ENCODE measurements at regions not wholly inside any gene's neighbourhood (a gene's known extent, or its start where the extent isn't known, plus 50 kb on each side); places are given as distances from the start of the nearest gene placed in this dataset.
A peak's percentile ranks its signal among the peaks of the same experiment; 100 is the strongest.

GRCh38 chr10:120217736-120218135, 239.3 kb upstream of the PLPP4 start:
- Histone ChIP-seq H3K27me3 (replicated peaks in 1 of 4; ENCODE audit: control extremely low read depth in 1 of 4, control insufficient read depth in 3 of 4, insufficient read depth in 4 of 4, low read length in 3 of 4) (peaks cover 0 to 2% (median 0%) of the 10 kb centered on the region in 4 experiments), H3K79me2 (ENCODE audit: control insufficient read depth, insufficient read depth, low read length) (no peaks in the 10 kb centered on the region), H3K36me3 (replicated peaks in 1 of 2; ENCODE audit: control extremely low read depth in 1 of 2, control insufficient read depth in 1 of 2, extremely low read depth in 1 of 2, insufficient read depth in 2 of 2, low read length in 1 of 2) (no peaks in the 10 kb centered on the region), H3K4me3 (ENCODE audit: control extremely low read depth in 1 of 5, extremely low read depth in 1 of 5, insufficient read depth in 1 of 5, low read depth in 2 of 5, low read length in 4 of 5) (no peak overlapping the region), H3K27ac (ENCODE audit: low read length in 2 of 2) (no peak overlapping the region), H3K9ac (ENCODE audit: low read length) (no peak overlapping the region), H2AFZ (ENCODE audit: insufficient read depth, low read depth, low read length, poor library complexity, severe bottlenecking) (no peak overlapping the region), H4K20me1 (ENCODE audit: control insufficient read depth, insufficient read depth, low read length, poor library complexity, severe bottlenecking) (no peaks in the 10 kb centered on the region), H3K4me1 (ENCODE audit: control insufficient read depth in 2 of 2, insufficient read depth in 2 of 2, low read length in 2 of 2) (no peaks in the 10 kb centered on the region), H3K9me3 (ENCODE audit: control extremely low read depth in 1 of 3, control insufficient read depth in 2 of 3, insufficient read depth in 1 of 3, low read length in 2 of 3) (peaks cover 0 to 4% (median 0%) of the 10 kb centered on the region in 3 donors), H3K4me2 (replicated peaks; ENCODE audit: low read depth, low read length, poor library complexity, severe bottlenecking) (no peak overlapping the region)
- intact Hi-C loops (cut with micrococcal nuclease): no loop called here
- ChIA-PET POLR2A (no interaction called here), CTCF (no interaction called here)
- H3K4me1 Mint-ChIP-seq: no peaks in the 10 kb centered on the region
- WGBS (ENCODE audit: insufficient coverage): 71% methylated on average over 3 of the region's 3 CpGs
- no peak for ATAC-seq (ENCODE audit: low read depth)
- no peak overlapping the region for H3K4me3 Mint-ChIP-seq
- no peaks in the 10 kb centered on the region for H3K9me3 Mint-ChIP-seq (ENCODE audit: insufficient read depth)
- no peak for DNase-seq
- no peak for TF ChIP-seq EZH2 (IDR thresholded peaks at IDR 0.05; ENCODE audit: borderline replicate concordance, insufficient read depth, low read depth, low read length, poor library complexity, severe bottlenecking)
- TF ChIP-seq CTCF (IDR thresholded peaks at IDR 0.05): no peak
- H3K27me3 Mint-ChIP-seq: no peaks in the 10 kb centered on the region
- H3K27ac Mint-ChIP-seq: no peak overlapping the region

- no peaks in the 10 kb centered on the region for H3K36me3 ChIP-seq (replicated peaks in 1 of 2; ENCODE audit: control extremely low read depth in 1 of 2, control insufficient read depth in 1 of 2, extremely low read depth in 1 of 2, insufficient read depth in 2 of 2, low read length in 1 of 2)
- H3K4me1 ChIP-seq (ENCODE audit: control insufficient read depth in 2 of 2, insufficient read depth in 2 of 2, low read length in 2 of 2): no peaks in the 10 kb centered on the region
- peaks cover 0 to 4% (median 0%) of the 10 kb centered on the region in 3 donors for H3K9me3 ChIP-seq (ENCODE audit: control extremely low read depth in 1 of 3, control insufficient read depth in 2 of 3, insufficient read depth in 1 of 3, low read length in 2 of 3)
- peak; percentile 8 for TF ChIP-seq CTCF (IDR thresholded peaks at IDR 0.05)
- no peak for TF ChIP-seq EZH2 (IDR thresholded peaks at IDR 0.05; ENCODE audit: borderline replicate concordance, insufficient read depth, low read depth, low read length, poor library complexity, severe bottlenecking)
- no peaks in the 10 kb centered on the region for H4K20me1 ChIP-seq (ENCODE audit: control insufficient read depth, insufficient read depth, low read length, poor library complexity, severe bottlenecking)
- no peaks in the 10 kb centered on the region for H3K79me2 ChIP-seq (ENCODE audit: control insufficient read depth, insufficient read depth, low read length)
- no peak overlapping the region for H3K4me3 Mint-ChIP-seq
- H2AFZ ChIP-seq (ENCODE audit: insufficient read depth, low read depth, low read length, poor library complexity, severe bottlenecking): no peak overlapping the region
- H3K9me3 Mint-ChIP-seq (ENCODE audit: insufficient read depth): no peaks in the 10 kb centered on the region
- H3K27me3 Mint-ChIP-seq: peaks cover 6% of the 10 kb centered on the region
- no peak overlapping the region for H3K27ac Mint-ChIP-seq
- POLR2A ChIA-PET: no interaction called here
- no peak overlapping the region for H3K27ac ChIP-seq (ENCODE audit: low read length in 2 of 2)
- no peaks in the 10 kb centered on the region for H3K4me1 Mint-ChIP-seq
- H3K9ac ChIP-seq (ENCODE audit: low read length): no peak overlapping the region
- DNase-seq (no peak), ATAC-seq (ENCODE audit: low read depth) (no peak)
- no peak overlapping the region for H3K4me2 ChIP-seq (replicated peaks; ENCODE audit: low read depth, low read length, poor library complexity, severe bottlenecking)
- WGBS (ENCODE audit: insufficient coverage): 35% methylated on average over 3 of the region's 4 CpGs
- no peak overlapping the region for H3K4me3 ChIP-seq (ENCODE audit: control extremely low read depth in 1 of 5, extremely low read depth in 1 of 5, insufficient read depth in 1 of 5, low read depth in 2 of 5, low read length in 4 of 5)
- intact Hi-C loops (cut with micrococcal nuclease): no loop called here
- CTCF ChIA-PET: no interaction called here
- peaks cover 0 to 2% (median 0%) of the 10 kb centered on the region in 4 experiments for H3K27me3 ChIP-seq (replicated peaks in 1 of 4; ENCODE audit: control extremely low read depth in 1 of 4, control insufficient read depth in 3 of 4, insufficient read depth in 4 of 4, low read length in 3 of 4)
Measured at GRCh38 chr10:120221873-120222485, 235.0 kb upstream of the PLPP4 start.
